ENCODE measurements at regions not wholly inside any gene's neighbourhood (a gene's known extent, or its start where the extent isn't known, plus 50 kb on each side); places are given as distances from the start of the nearest gene placed in this dataset.

GRCh38 chr5:176184608-176185132, 53.6 kb upstream of the SIMC1 start:
- TF ChIP-seq CTCF (conservative IDR thresholded peaks at IDR 0.05) = no peak
- no peak for TF ChIP-seq EZH2 (IDR thresholded peaks at IDR 0.05; ENCODE audit: low read depth)

All from PC-9 (cell line).